H1 (cell line): ENCODE measurements at regions not wholly inside any gene's neighbourhood (a gene's known extent, or its start where the extent isn't known, plus 50 kb on each side); places are given as distances from the start of the nearest gene placed in this dataset.

Experiments used
- CEBPB ChIP-seq: IDR thresholded peaks from 2 replicates; pipeline ENCODE4 v1.6.1; 2012; ENCODE audit warnings: low read depth, low read length
- EZH2 ChIP-seq: fragments of 200-600 bp; sonication (generic); IDR thresholded peaks from 2 replicates; pipeline ENCODE4 v1.7.1; 2012; ENCODE audit warnings: low read depth, mild to moderate bottlenecking, moderate library complexity, low read length, inconsistent platforms; ENCODE audit not compliant: severe bottlenecking
- HDAC2 ChIP-seq, 2 experiments: fragments of 300-600 bp in 1 of 2; sonication (generic) in 1 of 2; IDR thresholded peaks; 2 replicates each; pipeline ENCODE4 v1.6.1; 2011 to 2012; ENCODE audit warnings: low read depth in 2 of 2, low read length in 2 of 2, mild to moderate bottlenecking in 2 of 2, moderate library complexity in 2 of 2, borderline replicate concordance in 1 of 2, inconsistent platforms in 1 of 2
- SP1 ChIP-seq: IDR thresholded peaks from 2 replicates; pipeline ENCODE4 v1.6.1; 2011; ENCODE audit warnings: low read depth, low read length
- SUZ12 ChIP-seq: fragments of 200-600 bp; sonication (generic); IDR thresholded peaks from 2 replicates; pipeline ENCODE4 v1.6.1; 2012; ENCODE audit warnings: mild to moderate bottlenecking, inconsistent platforms, low read length, moderate library complexity, mixed read lengths
- TAF1 ChIP-seq: IDR thresholded peaks from 2 replicates; pipeline ENCODE4 v1.6.1; 2011; ENCODE audit warnings: mild to moderate bottlenecking, low read depth, low read length
- TF ChIP-seq, protein P1 (sequence below), 3 experiments: IDR thresholded peaks; 1 replicate in 2 of 3; 2 replicates in 1 of 3; pipeline versions ENCODE4 v1.5.1 to v1.6.1; 2011; ENCODE audit warnings: low read length in 3 of 3, mild to moderate bottlenecking in 3 of 3, inconsistent platforms in 2 of 3, low read depth in 1 of 3, moderate library complexity in 1 of 3; ENCODE audit not compliant: insufficient read depth in 1 of 3; ENCODE audit errors: control extremely low read depth in 1 of 3

DNA sequence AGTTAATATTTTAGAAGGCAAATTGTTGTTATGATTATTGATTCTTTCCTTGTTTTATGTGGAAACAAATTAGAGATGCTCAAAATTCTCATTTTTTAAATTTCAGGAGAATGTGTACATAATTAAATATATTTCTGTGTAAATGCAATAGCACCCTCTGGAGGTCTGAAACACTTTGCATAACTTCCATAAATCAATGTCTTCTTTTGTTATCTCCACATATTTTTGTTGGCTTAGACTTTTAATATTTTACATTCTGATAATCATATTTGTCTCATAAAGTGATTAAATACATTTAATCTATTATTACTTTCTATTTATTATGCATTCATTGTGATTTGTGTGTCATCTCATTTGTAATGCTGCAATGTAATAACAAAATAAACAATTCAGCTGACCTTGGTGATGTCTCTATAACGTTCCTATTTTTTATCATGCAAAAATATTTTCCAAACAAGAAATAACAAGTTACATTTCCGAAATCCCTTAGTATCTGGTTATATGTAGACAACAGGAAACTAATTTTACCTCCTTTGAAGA, 201.8 kb upstream of the GALNT5 start:
- TF ChIP-seq SUZ12 (no peak), SP1 (no peak), CEBPB (no peak), TAF1 (no peak), EZH2 (no peak), HDAC2 (IDR thresholded peaks at IDR 0.05; ENCODE audit: borderline replicate concordance in 1 of 2, low read depth in 2 of 2, low read length in 2 of 2) (no peak)
- TF ChIP-seq, protein P1, sequence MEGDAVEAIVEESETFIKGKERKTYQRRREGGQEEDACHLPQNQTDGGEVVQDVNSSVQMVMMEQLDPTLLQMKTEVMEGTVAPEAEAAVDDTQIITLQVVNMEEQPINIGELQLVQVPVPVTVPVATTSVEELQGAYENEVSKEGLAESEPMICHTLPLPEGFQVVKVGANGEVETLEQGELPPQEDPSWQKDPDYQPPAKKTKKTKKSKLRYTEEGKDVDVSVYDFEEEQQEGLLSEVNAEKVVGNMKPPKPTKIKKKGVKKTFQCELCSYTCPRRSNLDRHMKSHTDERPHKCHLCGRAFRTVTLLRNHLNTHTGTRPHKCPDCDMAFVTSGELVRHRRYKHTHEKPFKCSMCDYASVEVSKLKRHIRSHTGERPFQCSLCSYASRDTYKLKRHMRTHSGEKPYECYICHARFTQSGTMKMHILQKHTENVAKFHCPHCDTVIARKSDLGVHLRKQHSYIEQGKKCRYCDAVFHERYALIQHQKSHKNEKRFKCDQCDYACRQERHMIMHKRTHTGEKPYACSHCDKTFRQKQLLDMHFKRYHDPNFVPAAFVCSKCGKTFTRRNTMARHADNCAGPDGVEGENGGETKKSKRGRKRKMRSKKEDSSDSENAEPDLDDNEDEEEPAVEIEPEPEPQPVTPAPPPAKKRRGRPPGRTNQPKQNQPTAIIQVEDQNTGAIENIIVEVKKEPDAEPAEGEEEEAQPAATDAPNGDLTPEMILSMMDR (IDR thresholded peaks at IDR 0.05; ENCODE audit: control extremely low read depth in 1 of 3, insufficient read depth in 1 of 3, low read depth in 1 of 3, low read length in 3 of 3) = no peak
